ENCODE measurements at regions not wholly inside any gene's neighbourhood (a gene's known extent, or its start where the extent isn't known, plus 50 kb on each side); places are given as distances from the start of the nearest gene placed in this dataset.

- H3K9me2 ChIP-seq (ENCODE audit: insufficient read depth), result no peaks in the 10 kb centered on the region; the same call in 1 of the 2 replicates
- no peaks in the 10 kb centered on the region for H3K27me3 ChIP-seq (ENCODE audit: insufficient read depth, low read depth)
- no peaks in the 10 kb centered on the region for H4K20me1 ChIP-seq (ENCODE audit: insufficient read depth)
- H3K4me1 ChIP-seq (replicated peaks; ENCODE audit: insufficient read depth), result no peaks in the 10 kb centered on the region
- no TSS peak for BruUV-seq (replicated peaks)
- no peaks in the 10 kb centered on the region for H3K36me3 ChIP-seq (ENCODE audit: low read depth)
- no peak overlapping the region for H3K4me3 ChIP-seq
- POLR2A ChIA-PET (ENCODE audit: unreplicated experiment), result no interaction called here
- no peak for DNase-seq
- H2AFZ ChIP-seq, result no peak overlapping the region
- no peaks in the 10 kb centered on the region for H3F3A ChIP-seq (ENCODE audit: insufficient read depth, low read depth)
- CTCF ChIA-PET, result no interaction called here
- H3K9me3 ChIP-seq (ENCODE audit: insufficient read depth, low read depth), result no peaks in the 10 kb centered on the region
- no peak overlapping the region for H3K27ac ChIP-seq
- intact Hi-C loops (cut with micrococcal nuclease; ENCODE audit: unreplicated experiment), result no loop called here
- TF ChIP-seq EZH2 (IDR thresholded peaks at IDR 0.05; ENCODE audit: low read depth) (no peak), CTCF (conservative IDR thresholded peaks at IDR 0.05) (no peak)
- H3K4me2 ChIP-seq, result no peak overlapping the region
- no peaks in the 10 kb centered on the region for H3K79me2 ChIP-seq (ENCODE audit: low read depth)
Observed at GRCh38 chr4:100970414-100970813, 376.9 kb downstream of the PPP3CA start.

GRCh38 chr4:100969925-100970324, 377.4 kb downstream of the PPP3CA start:
- intact Hi-C loops (cut with micrococcal nuclease; ENCODE audit: unreplicated experiment), result no loop called here
- TF ChIP-seq CTCF (conservative IDR thresholded peaks at IDR 0.05) (no peak), EZH2 (IDR thresholded peaks at IDR 0.05; ENCODE audit: low read depth) (no peak)
- no peak for DNase-seq
- H3K4me1 ChIP-seq (replicated peaks; ENCODE audit: insufficient read depth), result no peaks in the 10 kb centered on the region
- H4K20me1 ChIP-seq (ENCODE audit: insufficient read depth), result no peaks in the 10 kb centered on the region
- ChIA-PET POLR2A (ENCODE audit: unreplicated experiment) (no interaction called here), CTCF (no interaction called here)
- no peak overlapping the region for H2AFZ ChIP-seq
- no peak overlapping the region for H3K4me3 ChIP-seq
- no peaks in the 10 kb centered on the region; the same call in 1 of the 2 replicates for H3K9me2 ChIP-seq (ENCODE audit: insufficient read depth)
- no peaks in the 10 kb centered on the region for H3K79me2 ChIP-seq (ENCODE audit: low read depth)
- no peaks in the 10 kb centered on the region for H3K36me3 ChIP-seq (ENCODE audit: low read depth)
- H3K27ac ChIP-seq, result no peak overlapping the region
- no peaks in the 10 kb centered on the region for H3K27me3 ChIP-seq (ENCODE audit: insufficient read depth, low read depth)
- H3K9me3 ChIP-seq (ENCODE audit: insufficient read depth, low read depth), result no peaks in the 10 kb centered on the region
- BruUV-seq (replicated peaks), result no TSS peak
- no peak overlapping the region for H3K4me2 ChIP-seq
- no peaks in the 10 kb centered on the region for H3F3A ChIP-seq (ENCODE audit: insufficient read depth, low read depth)

- Histone ChIP-seq H3K27ac (no peak overlapping the region), H3K79me2 (ENCODE audit: low read depth) (no peaks in the 10 kb centered on the region), H3K27me3 (ENCODE audit: insufficient read depth, low read depth) (no peaks in the 10 kb centered on the region), H3K4me1 (replicated peaks; ENCODE audit: insufficient read depth) (no peaks in the 10 kb centered on the region), H3K4me2 (no peak overlapping the region), H4K20me1 (ENCODE audit: insufficient read depth) (no peaks in the 10 kb centered on the region), H3K9me3 (ENCODE audit: insufficient read depth, low read depth) (no peaks in the 10 kb centered on the region), H3F3A (ENCODE audit: insufficient read depth, low read depth) (no peaks in the 10 kb centered on the region), H2AFZ (no peak overlapping the region), H3K4me3 (no peak overlapping the region), H3K36me3 (ENCODE audit: low read depth) (no peaks in the 10 kb centered on the region), H3K9me2 (ENCODE audit: insufficient read depth) (no peaks in the 10 kb centered on the region; the same call in 1 of the 2 replicates)
- no peak for TF ChIP-seq EZH2 (IDR thresholded peaks at IDR 0.05; ENCODE audit: low read depth)
- TF ChIP-seq CTCF (conservative IDR thresholded peaks at IDR 0.05), result no peak
- DNase-seq, result no peak
- POLR2A ChIA-PET (ENCODE audit: unreplicated experiment), result no interaction called here
- BruUV-seq (replicated peaks), result no TSS peak
- intact Hi-C loops (cut with micrococcal nuclease; ENCODE audit: unreplicated experiment), result no loop called here
- CTCF ChIA-PET, result no interaction called here
Observed at GRCh38 chr4:100968046-100968445, 379.3 kb downstream of the PPP3CA start.
